ENCODE measurements at regions not wholly inside any gene's neighbourhood (a gene's known extent, or its start where the extent isn't known, plus 50 kb on each side); places are given as distances from the start of the nearest gene placed in this dataset.

GRCh38 chr19:13700621-13701020 is 63.7 kb upstream of the MRI1 start:
- H3K27me3 Mint-ChIP-seq (ENCODE audit: insufficient read depth, low read depth, poor library complexity) = peaks cover 9% of the 10 kb centered on the region
- TF ChIP-seq REST (IDR thresholded peaks at IDR 0.05; ENCODE audit: unreplicated experiment) = no peak
- no peak for TF ChIP-seq EZH2phosphoT487 (IDR thresholded peaks at IDR 0.05; ENCODE audit: unreplicated experiment)
- TF ChIP-seq, protein P1, sequence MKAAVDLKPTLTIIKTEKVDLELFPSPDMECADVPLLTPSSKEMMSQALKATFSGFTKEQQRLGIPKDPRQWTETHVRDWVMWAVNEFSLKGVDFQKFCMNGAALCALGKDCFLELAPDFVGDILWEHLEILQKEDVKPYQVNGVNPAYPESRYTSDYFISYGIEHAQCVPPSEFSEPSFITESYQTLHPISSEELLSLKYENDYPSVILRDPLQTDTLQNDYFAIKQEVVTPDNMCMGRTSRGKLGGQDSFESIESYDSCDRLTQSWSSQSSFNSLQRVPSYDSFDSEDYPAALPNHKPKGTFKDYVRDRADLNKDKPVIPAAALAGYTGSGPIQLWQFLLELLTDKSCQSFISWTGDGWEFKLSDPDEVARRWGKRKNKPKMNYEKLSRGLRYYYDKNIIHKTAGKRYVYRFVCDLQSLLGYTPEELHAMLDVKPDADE (IDR thresholded peaks at IDR 0.05) = no peak
- TF ChIP-seq STAT1 (IDR thresholded peaks at IDR 0.05; ENCODE audit: unreplicated experiment) = no peak
- TF ChIP-seq POLR2AphosphoS5 (IDR thresholded peaks at IDR 0.05; ENCODE audit: low read depth) = no peak
- no peak overlapping the region for H2AFZ ChIP-seq
- H4K20me1 ChIP-seq (replicated peaks; ENCODE audit: insufficient read depth) = no peaks in the 10 kb centered on the region
- peaks cover 20% of the 10 kb centered on the region; the same call in 2 of the 3 replicates for H3K9me3 Mint-ChIP-seq
- H3K79me2 ChIP-seq (replicated peaks; ENCODE audit: insufficient read depth) = no peaks in the 10 kb centered on the region
- H3K4me1 Mint-ChIP-seq = no peaks in the 10 kb centered on the region
- no peaks in the 10 kb centered on the region for H3K4me1 ChIP-seq (ENCODE audit: insufficient read depth)
- H3K27ac ChIP-seq (ENCODE audit: low read depth) = no peak overlapping the region
- H3K4me3 Mint-ChIP-seq = no peak overlapping the region
- H3K4me2 ChIP-seq = no peak overlapping the region
- no peak for DNase-seq (ENCODE audit: low spot score)
- H3K27me3 ChIP-seq (ENCODE audit: insufficient read depth) = peaks cover 3% of the 10 kb centered on the region; the same call in 1 of the 2 replicates
- H3K9me2 ChIP-seq (ENCODE audit: insufficient read depth) = no peaks in the 10 kb centered on the region
- no peak for ATAC-seq
- peaks cover 5% of the 10 kb centered on the region; the same call in 1 of the 3 replicates for H3K36me3 Mint-ChIP-seq (ENCODE audit: low read depth)
- H3F3A ChIP-seq (replicated peaks; ENCODE audit: low read depth) = no peaks in the 10 kb centered on the region
- H3K4me3 ChIP-seq = no peak overlapping the region
- no peaks in the 10 kb centered on the region for H3K36me3 ChIP-seq (ENCODE audit: insufficient read depth)
- no peak overlapping the region for H3K27ac Mint-ChIP-seq

GRCh38 chr19:13699786-13700185 is 64.5 kb upstream of the MRI1 start:
- no peak overlapping the region for H3K4me3 Mint-ChIP-seq
- ATAC-seq = no peak
- no peak for TF ChIP-seq NANOG (IDR thresholded peaks at IDR 0.05; ENCODE audit: borderline replicate concordance)
- TF ChIP-seq CREB1 (CRISPR knock-in tag; IDR thresholded peaks at IDR 0.05; ENCODE audit: low read depth) = no peak
- TF ChIP-seq, protein P1 (IDR thresholded peaks at IDR 0.05) = no peak
- no peak for TF ChIP-seq REST (IDR thresholded peaks at IDR 0.05; ENCODE audit: unreplicated experiment)
- TF ChIP-seq JUNB (IDR thresholded peaks at IDR 0.05; ENCODE audit: unreplicated experiment) = no peak
- no peak for TF ChIP-seq CTCF (conservative IDR thresholded peaks at IDR 0.05; ENCODE audit: low read depth in 2 of 2)

More at GRCh38 chr19:13699786-13700185, 64.5 kb upstream of the MRI1 start:
- Histone ChIP-seq H3K4me2 (no peak overlapping the region), H3K9me2 (ENCODE audit: insufficient read depth) (no peaks in the 10 kb centered on the region), H3K4me3 (no peak overlapping the region), H3K27me3 (ENCODE audit: insufficient read depth) (peaks cover 3% of the 10 kb centered on the region; the same call in 1 of the 2 replicates), H3K79me2 (replicated peaks; ENCODE audit: insufficient read depth) (no peaks in the 10 kb centered on the region), H3K4me1 (ENCODE audit: insufficient read depth) (no peaks in the 10 kb centered on the region), H4K20me1 (replicated peaks; ENCODE audit: insufficient read depth) (no peaks in the 10 kb centered on the region), H3K27ac (ENCODE audit: low read depth) (no peak overlapping the region), H2AFZ (no peak overlapping the region), H3K36me3 (ENCODE audit: insufficient read depth) (no peaks in the 10 kb centered on the region), H3F3A (replicated peaks; ENCODE audit: low read depth) (no peaks in the 10 kb centered on the region)
- Mint-ChIP-seq H3K27me3 (ENCODE audit: insufficient read depth, low read depth, poor library complexity) (peaks cover 9% of the 10 kb centered on the region), H3K36me3 (ENCODE audit: low read depth) (peaks cover 5% of the 10 kb centered on the region; the same call in 1 of the 3 replicates), H3K27ac (no peak overlapping the region), H3K9me3 (peaks cover 15% of the 10 kb centered on the region; the same call in 2 of the 3 replicates), H3K4me1 (no peaks in the 10 kb centered on the region)
- DNase-seq (ENCODE audit: low spot score) = no peak

Measured in GM23338 (cell line).